ENCODE measurements at regions not wholly inside any gene's neighbourhood (a gene's known extent, or its start where the extent isn't known, plus 50 kb on each side); places are given as distances from the start of the nearest gene placed in this dataset.

- Histone ChIP-seq H3K27me3 (ENCODE audit: control insufficient read depth in 1 of 2, insufficient read depth in 2 of 2, low read length in 1 of 2) (no peaks in the 10 kb centered on the region), H3K36me3 (ENCODE audit: control insufficient read depth in 1 of 2, insufficient read depth in 2 of 2, low read length in 1 of 2) (no peaks in the 10 kb centered on the region), H3K27ac (ENCODE audit: low read depth in 1 of 2, low read length in 2 of 2) (no peak overlapping the region), H3K9me3 (ENCODE audit: control insufficient read depth, low read length) (no peaks in the 10 kb centered on the region), H3K4me3 (ENCODE audit: low read length in 2 of 2) (no peak overlapping the region), H3K4me1 (ENCODE audit: control insufficient read depth in 1 of 2, insufficient read depth in 2 of 2, low read length in 2 of 2) (peaks cover 0 to 4% of the 10 kb centered on the region in 2 donors)
- intact Hi-C loops (cut with DNase I): no loop called here
- WGBS, 2 donors: 36 to 38% methylated on average over 4 of the region's 4 CpGs
- no peak for ATAC-seq (ENCODE audit: low FRiP score)
- no peak for DNase-seq
Observed at GRCh38 chr14:36067428-36068187, 108.9 kb downstream of the PTCSC3 start.

- DNase-seq (no peak), ATAC-seq (ENCODE audit: low FRiP score) (no peak)
- H3K27ac ChIP-seq (ENCODE audit: low read depth in 1 of 2, low read length in 2 of 2): no peak overlapping the region
- H3K27me3 ChIP-seq (ENCODE audit: control insufficient read depth in 1 of 2, insufficient read depth in 2 of 2, low read length in 1 of 2): no peaks in the 10 kb centered on the region
- peaks cover 0 to 4% of the 10 kb centered on the region in 2 donors for H3K4me1 ChIP-seq (ENCODE audit: control insufficient read depth in 1 of 2, insufficient read depth in 2 of 2, low read length in 2 of 2)
- no peaks in the 10 kb centered on the region for H3K9me3 ChIP-seq (ENCODE audit: control insufficient read depth, low read length)
- H3K36me3 ChIP-seq (ENCODE audit: control insufficient read depth in 1 of 2, insufficient read depth in 2 of 2, low read length in 1 of 2): no peaks in the 10 kb centered on the region
- intact Hi-C loops (cut with DNase I): no loop called here
- no peak overlapping the region for H3K4me3 ChIP-seq (ENCODE audit: low read length in 2 of 2)
- 89% methylated on average over 4 of the region's 4 CpGs for WGBS, 2 donors
Observed at GRCh38 chr14:36066636-36067035, 109.9 kb downstream of the PTCSC3 start.

GRCh38 chr14:36065831-36066230 lies 110.7 kb downstream of the PTCSC3 start:
- Histone ChIP-seq H3K27ac (ENCODE audit: low read depth in 1 of 2, low read length in 2 of 2) (no peak overlapping the region), H3K9me3 (ENCODE audit: control insufficient read depth, low read length) (no peaks in the 10 kb centered on the region), H3K27me3 (ENCODE audit: control insufficient read depth in 1 of 2, insufficient read depth in 2 of 2, low read length in 1 of 2) (no peaks in the 10 kb centered on the region), H3K4me3 (ENCODE audit: low read length in 2 of 2) (no peak overlapping the region), H3K36me3 (ENCODE audit: control insufficient read depth in 1 of 2, insufficient read depth in 2 of 2, low read length in 1 of 2) (no peaks in the 10 kb centered on the region), H3K4me1 (ENCODE audit: control insufficient read depth in 1 of 2, insufficient read depth in 2 of 2, low read length in 2 of 2) (peaks cover 0 to 4% of the 10 kb centered on the region in 2 donors)
- intact Hi-C loops (cut with DNase I): no loop called here
- no peak for DNase-seq
- ATAC-seq (ENCODE audit: low FRiP score): no peak
- 78 to 80% methylated on average over 3 of the region's 3 CpGs for WGBS, 2 donors

- no peak for ATAC-seq (ENCODE audit: low FRiP score)
Observed at GRCh38 chr14:36059531-36059930, 117.0 kb downstream of the PTCSC3 start.

GRCh38 chr14:36057452-36058116 lies 118.9 kb downstream of the PTCSC3 start:
- Histone ChIP-seq H3K4me1 (ENCODE audit: control insufficient read depth in 1 of 2, insufficient read depth in 2 of 2, low read length in 2 of 2) (no peaks in the 10 kb centered on the region), H3K9me3 (ENCODE audit: control insufficient read depth, low read length) (no peaks in the 10 kb centered on the region), H3K36me3 (ENCODE audit: control insufficient read depth in 1 of 2, insufficient read depth in 2 of 2, low read length in 1 of 2) (no peaks in the 10 kb centered on the region), H3K27me3 (ENCODE audit: control insufficient read depth in 1 of 2, insufficient read depth in 2 of 2, low read length in 1 of 2) (no peaks in the 10 kb centered on the region), H3K27ac (ENCODE audit: low read depth in 1 of 2, low read length in 2 of 2) (no peak overlapping the region), H3K4me3 (ENCODE audit: low read length in 2 of 2) (no peak overlapping the region)
- ATAC-seq (ENCODE audit: low FRiP score) (no peak), DNase-seq (no peak)
- intact Hi-C loops (cut with DNase I): no loop called here
- WGBS, 2 donors: 61% methylated on average over 7 of the region's 7 CpGs

More at GRCh38 chr14:36059531-36059930, 117.0 kb downstream of the PTCSC3 start:
- Histone ChIP-seq H3K27me3 (ENCODE audit: control insufficient read depth in 1 of 2, insufficient read depth in 2 of 2, low read length in 1 of 2) (no peaks in the 10 kb centered on the region), H3K9me3 (ENCODE audit: control insufficient read depth, low read length) (no peaks in the 10 kb centered on the region), H3K4me1 (ENCODE audit: control insufficient read depth in 1 of 2, insufficient read depth in 2 of 2, low read length in 2 of 2) (no peaks in the 10 kb centered on the region), H3K4me3 (ENCODE audit: low read length in 2 of 2) (no peak overlapping the region), H3K36me3 (ENCODE audit: control insufficient read depth in 1 of 2, insufficient read depth in 2 of 2, low read length in 1 of 2) (no peaks in the 10 kb centered on the region), H3K27ac (ENCODE audit: low read depth in 1 of 2, low read length in 2 of 2) (no peak overlapping the region)
- 32 to 40% methylated on average over 2 of the region's 2 CpGs for WGBS, 2 donors
- intact Hi-C loops (cut with DNase I): no loop called here
- DNase-seq: no peak

GRCh38 chr14:36056845-36057244 lies 119.7 kb downstream of the PTCSC3 start:
- H3K4me1 ChIP-seq (ENCODE audit: control insufficient read depth in 1 of 2, insufficient read depth in 2 of 2, low read length in 2 of 2): no peaks in the 10 kb centered on the region
- WGBS, 2 donors: 87 to 93% methylated on average over 3 of the region's 3 CpGs
- DNase-seq (no peak), ATAC-seq (ENCODE audit: low FRiP score) (no peak)
- no peaks in the 10 kb centered on the region for H3K36me3 ChIP-seq (ENCODE audit: control insufficient read depth in 1 of 2, insufficient read depth in 2 of 2, low read length in 1 of 2)
- H3K4me3 ChIP-seq (ENCODE audit: low read length in 2 of 2): no peak overlapping the region
- no peak overlapping the region for H3K27ac ChIP-seq (ENCODE audit: low read depth in 1 of 2, low read length in 2 of 2)
- intact Hi-C loops (cut with DNase I): no loop called here
- no peaks in the 10 kb centered on the region for H3K27me3 ChIP-seq (ENCODE audit: control insufficient read depth in 1 of 2, insufficient read depth in 2 of 2, low read length in 1 of 2)
- no peaks in the 10 kb centered on the region for H3K9me3 ChIP-seq (ENCODE audit: control insufficient read depth, low read length)

- WGBS, 2 donors: 58 to 70% methylated on average over 3 of the region's 3 CpGs
- intact Hi-C loops (cut with DNase I): no loop called here
- H3K4me1 ChIP-seq (ENCODE audit: control insufficient read depth in 1 of 2, insufficient read depth in 2 of 2, low read length in 2 of 2): no peaks in the 10 kb centered on the region
- H3K9me3 ChIP-seq (ENCODE audit: control insufficient read depth, low read length): no peaks in the 10 kb centered on the region
- no peaks in the 10 kb centered on the region for H3K27me3 ChIP-seq (ENCODE audit: control insufficient read depth in 1 of 2, insufficient read depth in 2 of 2, low read length in 1 of 2)
- no peak for DNase-seq
- H3K27ac ChIP-seq (ENCODE audit: low read depth in 1 of 2, low read length in 2 of 2): no peak overlapping the region
- no peak for ATAC-seq (ENCODE audit: low FRiP score)
- no peaks in the 10 kb centered on the region for H3K36me3 ChIP-seq (ENCODE audit: control insufficient read depth in 1 of 2, insufficient read depth in 2 of 2, low read length in 1 of 2)
- no peak overlapping the region for H3K4me3 ChIP-seq (ENCODE audit: low read length in 2 of 2)
Observed at GRCh38 chr14:36055681-36056225, 120.8 kb downstream of the PTCSC3 start.

- H3K4me1 ChIP-seq (ENCODE audit: control insufficient read depth in 1 of 2, insufficient read depth in 2 of 2, low read length in 2 of 2): no peaks in the 10 kb centered on the region
- H3K27me3 ChIP-seq (ENCODE audit: control insufficient read depth in 1 of 2, insufficient read depth in 2 of 2, low read length in 1 of 2): no peaks in the 10 kb centered on the region
- no peak overlapping the region for H3K4me3 ChIP-seq (ENCODE audit: low read length in 2 of 2)
- H3K9me3 ChIP-seq (ENCODE audit: control insufficient read depth, low read length): no peaks in the 10 kb centered on the region
- H3K36me3 ChIP-seq (ENCODE audit: control insufficient read depth in 1 of 2, insufficient read depth in 2 of 2, low read length in 1 of 2): no peaks in the 10 kb centered on the region
- WGBS, 2 donors: 88 to 89% methylated on average over 3 of the region's 3 CpGs
- no peak for ATAC-seq (ENCODE audit: low FRiP score)
- no peak overlapping the region for H3K27ac ChIP-seq (ENCODE audit: low read depth in 1 of 2, low read length in 2 of 2)
- intact Hi-C loops (cut with DNase I): no loop called here
- no peak for DNase-seq
Observed at GRCh38 chr14:36055052-36055378, 121.5 kb downstream of the PTCSC3 start.
